HG03095 (cell line): ENCODE measurements at regions not wholly inside any gene's neighbourhood (a gene's known extent, or its start where the extent isn't known, plus 50 kb on each side); places are given as distances from the start of the nearest gene placed in this dataset.
A peak's percentile ranks its signal among the peaks of the same experiment; 100 is the strongest.
"Not testable (repeated sequence)": the region's sequence is repeated elsewhere in the genome, so short reads cannot be mapped to it uniquely, and the experiment has no call there.

Source experiments
- ATAC-seq: cut with Tn5 transposase; IDR thresholded peaks from one replicate; pipeline ENCODE4 v1.9.1; 2021; ENCODE audit warnings: moderate library complexity; ENCODE audit not compliant: unreplicated experiment

DNA sequence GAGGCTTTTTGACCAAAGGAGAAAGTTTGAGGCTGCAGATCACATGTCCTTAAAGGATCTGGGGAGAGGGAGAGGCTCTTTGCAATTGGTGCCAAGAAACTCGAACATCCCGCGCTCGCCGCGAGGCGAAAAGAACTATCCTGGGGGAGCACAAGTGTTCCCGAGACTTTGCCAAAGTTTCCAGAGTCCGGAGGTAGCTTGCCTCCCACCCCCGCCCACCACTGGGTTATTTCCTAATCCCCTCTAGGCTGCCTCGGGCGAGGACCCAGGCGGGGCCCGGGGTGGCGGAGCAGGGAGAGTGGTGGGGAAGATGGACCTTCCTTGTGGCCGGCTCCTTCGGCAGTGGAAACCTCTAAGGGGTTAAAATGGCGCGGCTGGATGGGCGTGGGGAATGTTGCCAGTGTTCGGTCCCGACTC lies 114.5 kb downstream of the KCNRG start:
- ATAC-seq, result no peak

DNA sequence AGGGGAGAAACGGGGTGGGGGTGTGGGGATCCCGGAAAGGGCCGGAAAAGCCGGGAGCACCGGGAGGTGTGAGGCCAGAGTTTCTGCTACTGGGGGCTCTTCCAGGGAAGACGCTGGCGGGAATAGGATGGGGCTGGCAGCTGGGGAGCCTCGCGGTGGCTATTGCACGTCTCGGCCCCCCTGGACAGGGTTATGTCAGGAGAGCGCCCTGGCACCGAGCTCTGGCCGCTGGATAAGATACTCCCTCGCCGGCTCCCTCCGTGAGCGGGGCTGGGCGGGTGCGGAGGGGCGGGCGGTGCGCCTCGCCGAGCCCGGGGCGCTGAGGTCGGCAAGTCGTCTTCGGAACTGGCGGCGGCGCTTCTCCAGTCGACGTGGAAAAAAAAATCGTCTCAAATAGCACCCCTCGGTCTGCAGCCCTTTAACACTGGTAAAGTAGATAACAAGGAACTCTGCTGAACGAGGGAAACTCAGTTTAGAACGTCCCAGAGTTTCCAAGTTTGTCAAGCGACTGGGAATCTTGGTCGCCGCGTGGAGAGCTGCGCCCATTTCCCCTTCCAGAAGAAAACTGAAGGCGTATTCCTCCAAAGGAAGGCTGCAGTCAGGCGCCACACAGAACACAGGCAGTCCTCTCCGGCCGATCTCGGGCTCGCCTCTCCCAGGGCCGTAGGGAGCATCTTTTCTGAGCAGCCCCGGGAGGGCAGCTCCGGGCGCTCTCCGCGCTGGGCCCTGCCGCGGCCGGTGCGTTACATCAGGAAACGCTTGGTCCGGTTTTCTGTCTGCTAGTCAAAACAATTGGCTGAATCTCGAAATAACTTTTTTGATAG lies 115.1 kb downstream of the KCNRG start:
- peak; percentile 1 for ATAC-seq

DNA sequence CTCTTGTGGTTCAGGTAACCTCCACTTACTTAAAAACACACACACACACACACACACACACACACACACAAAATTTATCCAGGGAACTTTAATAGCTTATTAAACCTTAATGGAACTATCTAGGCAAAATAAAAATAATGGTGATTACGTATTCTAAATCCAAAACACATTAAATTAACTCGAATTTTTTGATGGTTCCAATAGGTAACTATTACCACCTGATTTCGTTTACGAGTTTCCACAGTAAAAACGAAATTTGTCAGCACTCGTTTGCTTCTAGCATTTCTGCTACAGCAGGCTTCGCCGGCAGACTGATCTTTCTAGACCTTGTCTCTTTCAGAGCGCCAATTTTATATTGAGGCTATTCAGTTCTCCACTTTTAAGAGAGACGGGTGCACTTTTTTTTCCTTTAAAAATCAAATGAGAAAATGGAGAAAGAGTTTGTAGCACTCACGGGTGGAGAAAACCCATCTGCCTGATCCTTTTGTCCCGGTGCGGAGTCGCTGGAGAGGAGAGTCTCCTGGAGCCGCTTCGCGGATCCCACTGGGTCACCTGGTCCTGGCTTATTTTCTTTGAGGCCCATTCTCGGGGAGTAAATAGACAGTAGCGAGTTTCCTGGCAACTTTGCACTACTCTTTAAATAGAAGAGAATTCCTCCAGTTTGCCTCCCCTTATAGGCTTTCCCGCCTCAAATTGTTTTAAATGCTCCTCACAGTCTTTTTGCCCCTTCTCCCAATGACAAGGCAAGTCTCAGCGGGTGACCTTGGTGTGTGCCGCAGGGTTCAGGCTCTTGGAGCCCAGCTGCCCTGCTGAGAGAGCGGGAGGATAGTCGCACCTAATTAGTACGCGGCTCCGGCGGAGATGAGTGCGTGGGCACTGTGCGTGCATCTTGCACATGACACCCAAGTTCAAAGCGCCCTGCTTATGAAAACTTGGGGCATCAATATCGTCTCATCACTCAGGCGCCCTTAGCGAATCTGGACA lies 117.0 kb downstream of the KCNRG start:
- ATAC-seq, result no peak

DNA sequence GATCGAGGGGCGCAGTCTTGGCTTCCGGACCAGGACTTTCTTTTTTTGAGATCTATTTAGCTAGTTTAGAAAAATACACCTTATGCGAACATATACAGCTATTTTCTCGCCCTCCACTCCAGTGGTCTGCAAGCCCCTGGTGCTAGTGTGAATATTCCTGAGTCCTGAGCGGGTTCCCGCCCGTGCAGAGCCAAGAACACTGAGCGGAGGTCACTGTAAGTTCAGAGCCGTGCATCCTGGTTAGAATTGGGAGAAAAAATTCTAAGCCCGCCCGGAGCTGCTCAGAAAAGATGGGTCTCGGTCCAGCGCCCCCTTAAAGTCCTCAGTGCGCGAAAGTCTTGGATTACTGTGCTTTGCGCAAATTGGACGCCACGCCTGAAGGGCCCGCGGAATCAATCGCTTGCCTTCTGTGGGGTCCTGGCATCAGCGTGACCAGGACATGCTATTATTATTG lies 117.7 kb downstream of the KCNRG start:
- ATAC-seq, result no peak

DNA sequence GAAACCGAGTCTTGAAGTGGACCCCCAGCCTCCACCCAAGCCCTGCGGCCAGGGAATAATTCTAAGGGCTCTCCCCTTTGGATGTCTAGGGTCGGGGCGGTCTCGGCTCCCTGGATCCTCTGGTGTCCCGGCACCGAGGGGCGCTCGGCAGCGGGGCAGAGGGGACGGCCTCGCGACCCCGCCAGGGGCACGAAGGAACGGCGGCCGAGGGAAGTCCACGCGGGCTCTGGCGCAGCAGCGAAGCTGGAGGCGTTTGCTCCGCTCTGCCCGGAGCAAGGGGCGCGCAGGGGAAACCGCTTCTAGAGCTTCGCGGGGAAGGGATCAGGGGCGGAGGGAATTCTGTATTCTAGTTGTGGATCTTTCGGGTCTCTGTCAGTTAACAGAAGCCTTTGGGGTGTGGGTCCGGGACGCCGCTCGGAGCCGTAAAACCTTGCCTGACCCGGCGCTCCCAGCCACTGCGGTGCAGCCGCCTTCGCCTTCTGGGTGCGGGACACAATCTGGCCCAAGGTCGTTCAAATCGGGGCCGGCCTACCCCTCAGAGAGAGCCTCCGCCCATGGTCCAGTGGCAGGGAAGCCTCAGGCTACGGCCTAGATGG lies 118.2 kb downstream of the KCNRG start:
- ATAC-seq, result no peak

DNA sequence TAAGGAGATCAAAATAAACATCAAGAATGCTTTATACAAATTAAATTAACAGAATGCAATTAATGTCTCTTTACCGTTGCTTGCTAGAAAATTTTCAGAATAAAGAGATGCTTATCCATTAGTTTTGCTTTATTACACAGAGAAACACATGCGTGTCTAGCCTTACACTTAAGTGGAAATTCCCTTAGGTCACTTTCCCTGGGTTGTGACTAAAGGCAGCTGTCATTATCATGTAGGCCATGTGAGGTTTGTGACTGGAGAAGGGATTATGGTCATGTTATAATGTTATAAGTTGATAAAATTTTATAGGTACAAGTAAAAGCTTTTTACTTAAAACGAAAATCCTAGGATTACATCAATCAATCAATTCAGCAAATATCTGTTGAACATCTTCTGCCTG lies 121.0 kb downstream of the KCNRG start:
- ATAC-seq, result no peak

DNA sequence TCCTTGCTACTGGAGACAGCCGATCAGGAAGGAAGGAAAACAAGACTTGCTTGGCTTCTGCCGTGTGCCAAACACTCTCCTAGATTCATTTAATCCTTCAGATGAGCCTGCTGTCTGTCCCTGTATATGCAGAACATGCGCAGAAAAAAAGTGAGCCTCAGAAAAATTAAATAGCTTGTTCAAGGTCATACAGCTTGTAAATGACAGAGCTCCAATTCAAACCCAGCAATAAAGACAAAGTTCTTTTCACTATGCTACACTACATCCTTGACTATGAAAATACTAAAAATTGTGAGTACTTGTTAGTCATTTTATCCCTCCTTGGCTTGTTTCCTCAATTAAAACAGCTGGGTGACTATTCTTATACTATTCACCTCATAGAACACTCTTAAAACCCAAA lies 121.4 kb downstream of the KCNRG start:
- ATAC-seq, result no peak

DNA sequence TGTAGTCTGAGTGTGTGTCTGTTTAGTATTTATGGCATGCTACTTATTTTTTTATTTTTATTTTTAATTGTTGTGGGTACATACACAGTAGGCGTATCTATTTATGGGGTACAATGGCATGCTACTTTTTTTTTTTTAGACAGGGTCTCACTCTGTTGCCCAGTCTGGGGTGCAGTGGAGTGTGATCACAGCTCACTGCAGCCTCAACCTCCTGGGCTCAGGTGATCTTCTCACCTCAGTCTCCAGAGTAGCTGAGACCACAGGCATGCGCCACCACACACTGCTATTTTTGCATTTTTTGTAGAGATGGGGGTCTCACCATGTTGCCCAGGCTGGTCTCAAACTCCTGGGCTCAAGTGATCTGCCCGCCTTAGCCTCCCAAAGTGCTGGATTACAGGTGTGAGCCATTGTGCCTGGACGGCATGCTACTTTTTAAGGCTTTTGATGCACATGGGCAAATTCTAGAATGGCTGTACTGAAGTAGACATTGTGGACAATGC lies 124.2 kb downstream of the KCNRG start:
- ATAC-seq, result not testable (repeated sequence)

DNA sequence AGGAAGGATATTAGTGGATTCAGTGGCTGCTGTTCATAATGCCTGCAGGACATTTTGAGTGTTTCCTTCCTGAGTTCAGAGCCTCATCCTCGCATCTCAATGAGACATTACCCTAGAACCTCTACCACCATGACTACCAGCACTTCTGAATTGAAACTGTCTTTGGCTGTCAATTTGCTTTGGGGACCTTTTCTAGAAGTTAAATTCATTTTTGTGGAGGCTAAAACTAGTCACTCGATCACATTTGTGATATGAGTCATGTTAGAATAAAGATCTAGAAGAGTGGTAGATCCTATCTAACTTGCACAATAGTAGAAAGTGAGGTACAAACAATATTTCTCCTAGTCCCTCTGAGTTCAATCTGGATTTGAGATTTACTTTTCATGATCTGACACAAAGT lies 124.9 kb downstream of the KCNRG start:
- ATAC-seq, result no peak

DNA sequence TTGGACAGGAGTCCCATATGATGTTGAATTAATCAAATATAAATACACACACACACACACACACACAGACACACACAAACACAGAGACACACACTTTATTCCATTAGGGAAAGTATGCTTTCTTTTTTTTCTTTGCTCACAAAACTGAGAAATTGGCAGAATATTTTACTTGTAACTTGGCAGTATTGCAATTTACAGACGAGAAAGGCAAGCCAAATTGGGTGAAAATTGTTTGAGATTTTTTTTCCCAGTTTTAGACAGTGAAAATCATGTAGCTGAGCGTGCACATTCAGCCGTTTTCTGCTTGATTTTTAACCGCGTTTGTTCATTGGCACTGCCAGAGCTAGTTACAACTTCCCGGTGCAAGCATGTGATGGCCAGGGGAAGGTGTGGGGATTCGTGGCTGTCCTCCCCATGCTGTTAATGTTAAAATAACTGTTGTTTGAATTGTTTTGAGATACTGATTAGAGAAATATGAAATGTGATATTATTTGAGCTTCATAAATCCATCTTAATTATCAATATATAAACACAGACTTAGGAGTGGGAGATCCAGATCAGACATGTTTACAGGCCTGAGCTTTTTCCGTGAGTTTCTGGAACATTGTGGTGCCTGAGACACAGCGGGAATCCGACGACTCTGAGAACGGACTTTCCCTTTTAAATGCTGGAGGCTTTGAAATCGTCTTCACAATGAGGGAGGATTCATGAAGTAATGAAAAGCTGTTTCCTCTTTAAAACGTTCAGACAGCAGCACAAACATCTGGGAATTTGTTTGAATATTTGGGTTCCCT lies 125.5 kb downstream of the KCNRG start:
- ATAC-seq, result no peak

DNA sequence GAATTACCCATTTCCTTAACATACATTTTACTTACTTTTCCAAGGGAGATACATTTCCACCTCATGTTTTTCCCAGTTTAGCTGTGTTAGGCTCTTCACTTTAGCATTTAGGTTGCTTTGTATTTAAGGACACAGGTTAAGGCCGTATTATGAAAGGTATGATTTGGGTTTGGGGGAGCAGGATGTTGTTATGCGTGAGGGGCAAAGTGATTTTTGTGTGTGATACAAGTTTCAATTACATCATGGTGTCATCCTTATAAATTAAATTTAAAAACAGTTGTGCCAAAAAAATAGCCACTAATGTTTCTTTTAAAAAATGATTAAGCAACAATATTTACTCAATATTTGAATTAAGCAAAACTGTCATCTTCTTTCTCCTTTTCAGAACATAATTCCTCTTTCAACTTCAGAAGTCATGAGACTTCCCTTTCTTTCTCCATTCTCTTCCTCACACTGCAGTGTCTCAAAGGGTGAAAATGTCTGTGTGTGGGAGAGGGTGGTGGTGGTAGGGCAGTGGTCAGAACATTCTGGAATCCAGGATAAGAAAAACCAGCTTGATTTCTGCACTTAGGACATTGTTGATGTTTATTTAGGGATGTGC lies 126.2 kb downstream of the KCNRG start:
- ATAC-seq, result no peak

DNA sequence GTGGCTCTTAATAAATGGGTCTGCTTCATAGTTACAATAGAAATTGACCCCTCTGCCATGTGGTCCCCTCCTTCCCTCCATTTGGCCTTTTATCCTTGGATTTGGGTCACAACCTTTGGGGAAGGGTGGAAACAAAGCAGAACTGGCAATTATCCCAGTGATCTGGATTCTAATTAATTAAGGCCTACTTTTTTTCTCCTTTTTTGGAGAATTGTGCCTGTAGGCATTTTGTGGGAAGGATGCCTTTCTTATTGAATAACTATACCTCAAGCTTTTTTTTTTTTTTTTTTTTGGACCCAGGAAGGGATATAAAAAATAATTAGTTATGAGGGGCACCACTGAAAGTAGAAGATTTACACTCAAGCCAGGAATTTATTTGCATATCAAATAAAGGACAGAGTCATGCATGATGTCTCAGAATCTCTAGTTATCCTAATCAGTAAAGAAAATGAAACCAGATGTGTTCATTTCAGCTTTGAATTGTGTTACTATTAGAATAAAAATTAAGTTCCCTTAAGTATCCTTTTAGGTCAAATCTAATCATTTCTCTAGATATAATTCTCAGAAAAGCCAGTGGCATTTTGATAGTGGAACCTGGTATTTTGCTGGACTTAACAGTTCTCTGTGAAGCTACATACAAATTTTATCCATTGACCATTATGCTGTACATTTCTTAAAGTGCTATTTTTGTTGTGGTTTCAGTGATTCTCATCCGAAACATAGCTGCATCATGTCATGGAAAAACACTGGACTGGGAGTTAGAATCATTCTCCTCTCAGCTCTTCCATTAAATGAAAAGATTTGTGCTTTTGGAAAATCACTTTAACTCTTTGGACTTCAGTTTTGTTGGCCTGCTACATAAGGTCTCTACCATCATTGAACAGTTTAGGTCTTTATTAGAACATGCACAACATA lies 129.3 kb downstream of the KCNRG start:
- no peak for ATAC-seq

DNA sequence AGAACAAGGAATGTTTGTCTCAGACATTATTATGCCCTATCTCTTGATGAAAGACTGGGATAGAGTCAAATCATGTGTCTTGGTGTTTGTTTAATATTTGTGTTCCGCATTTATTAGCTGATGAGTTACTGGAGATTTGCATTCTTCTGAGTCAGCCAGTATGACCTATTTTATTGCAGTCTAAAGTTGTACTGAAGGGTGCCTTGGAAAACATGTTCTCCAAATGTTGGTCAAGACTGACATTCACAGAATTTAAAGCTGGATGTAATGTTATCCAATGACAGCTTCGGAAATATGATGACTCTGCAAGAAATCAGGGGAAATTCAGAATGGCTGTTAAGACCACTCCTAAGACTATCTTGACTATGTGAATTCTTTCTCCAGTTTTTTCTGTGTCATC lies 134.0 kb downstream of the KCNRG start:
- ATAC-seq, result no peak

DNA sequence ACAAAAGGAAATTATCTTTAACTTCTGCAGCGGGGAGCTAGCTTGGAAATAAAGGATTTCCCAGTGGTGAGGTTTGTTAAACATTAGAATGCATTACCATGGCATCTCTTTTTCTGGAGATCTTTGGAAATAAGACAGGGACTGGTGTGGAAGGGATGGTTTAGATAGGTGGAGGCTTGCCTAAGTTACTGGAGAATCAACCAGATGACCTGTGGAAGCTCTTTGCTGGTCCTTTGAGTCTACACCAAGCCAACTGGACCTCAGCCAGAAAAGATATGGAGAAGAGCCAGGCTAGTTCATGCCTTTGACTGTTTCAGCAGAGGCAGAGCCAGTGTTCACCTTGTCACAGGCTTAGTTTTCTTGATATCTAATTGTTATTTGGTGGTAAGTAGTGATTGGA lies 134.7 kb downstream of the KCNRG start:
- no peak for ATAC-seq

DNA sequence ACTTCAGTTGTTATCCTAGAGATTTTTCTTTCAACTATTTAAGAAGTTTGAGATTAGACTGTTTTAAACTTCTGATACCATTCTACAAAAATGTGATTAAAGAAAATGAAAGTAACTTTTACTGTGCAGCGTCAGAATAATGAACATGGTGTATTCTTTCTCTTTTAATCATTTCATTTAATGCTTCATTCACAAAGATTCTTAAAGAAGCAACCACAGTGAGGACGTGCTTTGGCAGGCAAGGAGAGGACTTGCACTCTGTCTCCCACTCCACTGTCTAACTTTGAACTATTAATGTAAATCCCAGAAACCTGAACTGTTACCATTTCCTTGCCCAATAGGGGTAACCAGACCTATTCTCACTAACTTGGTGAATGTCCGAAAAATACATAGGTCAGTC lies 137.0 kb downstream of the KCNRG start:
- no peak for ATAC-seq

DNA sequence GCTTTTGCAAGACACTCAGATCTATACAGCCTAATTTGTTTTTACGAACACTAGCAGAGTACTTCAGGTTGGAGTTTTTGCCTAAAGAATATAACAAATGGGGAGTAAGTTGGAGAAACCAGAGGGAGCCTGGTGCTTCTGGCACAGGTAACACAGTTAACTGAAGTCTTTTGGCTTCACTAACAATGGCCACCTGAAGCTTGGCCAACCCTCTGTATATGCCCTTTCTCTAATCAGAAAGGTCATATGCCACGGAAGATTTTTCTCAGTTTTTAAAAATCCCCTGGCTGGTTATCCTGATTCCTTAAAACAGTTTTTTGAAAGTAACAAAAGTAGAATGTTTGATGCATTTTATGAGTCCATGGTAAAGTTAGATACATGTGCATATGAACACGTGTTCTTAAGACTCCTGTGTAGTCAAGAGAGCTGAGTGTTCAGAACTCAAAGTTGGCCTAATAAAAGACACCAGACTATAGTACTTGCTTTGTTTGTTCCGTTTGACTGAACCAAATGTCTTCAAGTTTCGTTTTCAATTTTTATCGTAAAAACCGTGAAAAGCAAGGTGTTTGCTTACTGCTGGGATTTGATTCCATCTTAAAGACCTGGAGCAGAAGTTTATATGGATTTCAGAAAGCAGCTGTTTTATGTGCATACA lies 137.5 kb downstream of the KCNRG start:
- ATAC-seq, result no peak

DNA sequence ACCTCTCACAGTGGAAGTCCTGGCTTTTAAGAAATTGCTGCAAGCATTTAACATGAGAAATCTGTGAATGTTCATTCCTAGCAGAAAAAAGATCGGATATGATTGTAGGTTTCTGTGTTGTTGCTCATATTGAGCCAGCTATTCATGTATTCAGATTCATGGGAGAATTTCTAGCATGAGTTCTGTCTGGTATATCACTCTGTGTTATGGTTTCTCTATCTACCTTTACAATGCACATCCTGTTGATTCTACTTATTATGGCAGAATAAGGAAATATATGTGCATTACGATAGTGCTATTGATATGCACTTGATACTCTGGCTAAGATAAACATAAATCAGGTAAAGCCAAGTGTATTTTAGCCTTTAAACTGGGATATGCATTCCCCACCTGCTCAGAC lies 138.2 kb downstream of the KCNRG start:
- no peak for ATAC-seq

DNA sequence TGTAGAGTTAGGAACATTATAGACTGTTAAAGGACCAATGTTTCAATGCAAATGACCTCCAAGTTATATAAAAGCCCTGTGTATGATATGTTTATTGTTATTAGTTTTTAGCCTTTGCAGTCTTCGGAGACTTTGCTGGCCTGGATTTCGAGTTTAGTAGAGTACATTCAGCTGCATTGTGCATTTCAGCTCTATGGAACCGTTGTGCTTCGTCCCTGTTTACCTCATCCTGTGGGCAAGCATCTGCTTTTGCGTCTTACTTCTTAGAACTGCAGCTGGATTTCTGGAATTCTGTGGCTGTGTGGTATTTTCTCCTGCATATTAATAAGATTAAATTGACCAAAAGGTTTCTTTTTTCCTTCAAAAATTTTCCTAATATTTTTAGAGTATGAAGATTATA lies 138.6 kb downstream of the KCNRG start:
- no peak for ATAC-seq

DNA sequence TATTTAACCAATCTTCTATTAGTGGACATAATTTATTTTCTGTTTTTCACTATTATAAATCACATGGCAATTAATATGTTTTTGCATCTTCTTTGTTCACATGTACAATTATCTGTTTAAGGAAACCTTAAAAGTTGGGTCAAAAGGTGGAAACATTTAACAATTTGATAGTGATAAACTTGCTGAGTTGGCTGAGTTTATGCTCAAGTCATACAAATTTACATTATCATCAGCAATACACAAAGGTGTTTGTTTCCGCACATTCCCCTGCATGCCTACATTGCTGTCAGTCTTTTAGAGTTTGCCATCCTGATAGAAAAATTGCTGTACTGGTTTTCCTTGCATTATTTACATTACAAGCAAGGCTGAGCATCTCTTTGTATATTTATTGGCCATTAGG lies 139.5 kb downstream of the KCNRG start:
- no peak for ATAC-seq
